Esophagus squamous epithelium (tissue), 4 donors: ENCODE measurements at regions not wholly inside any gene's neighbourhood (a gene's known extent, or its start where the extent isn't known, plus 50 kb on each side); places are given as distances from the start of the nearest gene placed in this dataset.

Experiments used
- CTCF ChIP-seq, 6 experiments: fragments of 450-650 bp in 4 of 6; fragments of 200-600 bp in 2 of 6; sonication (generic) in 2 of 6; IDR thresholded peaks; one replicate each; pipeline ENCODE4 v1.5.1; 2016 to 2019; ENCODE audit warnings: antibody characterized with exemption in 6 of 6, mild to moderate bottlenecking in 4 of 6, moderate library complexity in 4 of 6
- POLR2A ChIP-seq, 4 donors: fragments of 450-650 bp; IDR thresholded peaks; one replicate each; pipeline ENCODE4 v1.6.1; 2017; ENCODE audit warnings: antibody characterized with exemption in 4 of 4, mild to moderate bottlenecking in 4 of 4, moderate library complexity in 3 of 4

- no peak for TF ChIP-seq POLR2A (IDR thresholded peaks at IDR 0.05)
- no peak for TF ChIP-seq CTCF (IDR thresholded peaks at IDR 0.05)
Observed at GRCh38 chr7:9752033-9752432, 1221.6 kb upstream of the PHF14 start.
